HL-60 (cell line): ENCODE measurements at regions not wholly inside any gene's neighbourhood (a gene's known extent, or its start where the extent isn't known, plus 50 kb on each side); places are given as distances from the start of the nearest gene placed in this dataset.

Source experiments
- DNase-seq, 2 experiments: peaks; one replicate each; pipeline ENCODE4 v3.0.0-alpha.2; 2010 to 2020; ENCODE audit warnings: low read depth in 1 of 2, low spot score in 1 of 2
- H3K27ac ChIP-seq: fragments of 250-450 bp; sonication (Bioruptor Pico); replicated peaks from 2 replicates; pipeline ENCODE4 v1.5.1; 2020; ENCODE audit warnings: mild to moderate bottlenecking, moderate library complexity
- H3K27me3 ChIP-seq: fragments of 250-450 bp; sonication (Bioruptor Pico); 2 replicates; pipeline ENCODE4 v1.5.1; 2021; ENCODE audit warnings: mild to moderate bottlenecking, moderate library complexity; ENCODE audit not compliant: insufficient read depth, poor library complexity, severe bottlenecking
- H3K4me3 ChIP-seq: replicated peaks from 2 replicates; pipeline ENCODE4 v1.5.1; 2011; ENCODE audit warnings: mild to moderate bottlenecking, control low read depth, low read length; ENCODE audit not compliant: insufficient read depth
- GABPA ChIP-seq: IDR thresholded peaks from 2 replicates; pipeline ENCODE4 v1.6.1; 2012; ENCODE audit warnings: low read depth
- POLR2AphosphoS5 ChIP-seq: IDR thresholded peaks from 2 replicates; pipeline ENCODE4 v1.6.1; 2012; ENCODE audit warnings: low read depth
- REST ChIP-seq: IDR thresholded peaks from 2 replicates; pipeline ENCODE4 v1.6.1; 2012; ENCODE audit warnings: low read depth; ENCODE audit not compliant: insufficient replicate concordance
- SPI1 ChIP-seq: IDR thresholded peaks from 2 replicates; pipeline ENCODE4 v1.6.1; 2012; ENCODE audit warnings: low read depth, mild to moderate bottlenecking, borderline replicate concordance
- TF ChIP-seq, protein P1 (sequence below): IDR thresholded peaks from one replicate; pipeline ENCODE4 v1.5.1; 2011; ENCODE audit warnings: low read length, control low read depth, inconsistent platforms; ENCODE audit not compliant: insufficient read depth

DNA sequence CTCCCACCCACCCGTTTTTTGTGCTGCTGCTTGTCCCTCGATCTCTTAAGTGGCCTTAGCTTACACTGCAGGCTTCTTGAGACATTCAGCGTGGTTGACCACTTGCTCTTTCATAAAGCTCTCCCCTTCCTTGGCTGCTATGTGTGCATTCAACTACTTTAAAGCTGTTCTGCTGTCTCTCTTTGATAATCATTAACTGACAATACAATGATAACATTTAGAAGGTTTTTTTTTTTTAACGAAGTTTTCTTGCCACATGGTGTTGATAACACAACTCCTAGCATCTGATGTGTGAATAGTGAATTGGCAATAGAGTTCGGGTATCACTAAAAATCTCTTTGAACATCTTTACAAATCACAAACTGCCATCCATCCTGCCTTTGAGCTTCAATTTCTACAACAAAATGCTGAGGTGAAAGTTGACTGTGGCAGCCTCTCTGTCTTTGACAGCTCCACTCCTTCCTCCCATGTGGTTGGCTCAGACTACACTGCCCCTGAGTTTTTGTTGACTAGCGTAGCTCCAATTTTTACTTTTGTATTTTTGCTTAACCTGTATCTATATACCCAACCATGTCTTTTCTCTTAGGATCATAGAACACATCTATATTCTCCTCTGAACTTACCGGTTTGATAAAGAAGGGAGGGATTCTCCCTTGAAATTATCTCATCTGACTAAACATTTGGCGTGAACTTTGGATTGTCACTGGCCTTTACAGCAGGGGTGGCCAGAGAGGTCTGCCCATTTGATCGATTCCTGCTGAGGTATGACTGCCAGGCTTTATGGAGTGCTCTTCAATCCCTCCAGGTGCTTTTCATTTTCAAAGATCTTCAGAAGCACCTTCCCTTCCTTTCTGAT lies 409.4 kb upstream of the CD180 start:
- TF ChIP-seq POLR2AphosphoS5: no peak
- no peak for TF ChIP-seq REST
- TF ChIP-seq SPI1: no peak
- TF ChIP-seq, protein P1, sequence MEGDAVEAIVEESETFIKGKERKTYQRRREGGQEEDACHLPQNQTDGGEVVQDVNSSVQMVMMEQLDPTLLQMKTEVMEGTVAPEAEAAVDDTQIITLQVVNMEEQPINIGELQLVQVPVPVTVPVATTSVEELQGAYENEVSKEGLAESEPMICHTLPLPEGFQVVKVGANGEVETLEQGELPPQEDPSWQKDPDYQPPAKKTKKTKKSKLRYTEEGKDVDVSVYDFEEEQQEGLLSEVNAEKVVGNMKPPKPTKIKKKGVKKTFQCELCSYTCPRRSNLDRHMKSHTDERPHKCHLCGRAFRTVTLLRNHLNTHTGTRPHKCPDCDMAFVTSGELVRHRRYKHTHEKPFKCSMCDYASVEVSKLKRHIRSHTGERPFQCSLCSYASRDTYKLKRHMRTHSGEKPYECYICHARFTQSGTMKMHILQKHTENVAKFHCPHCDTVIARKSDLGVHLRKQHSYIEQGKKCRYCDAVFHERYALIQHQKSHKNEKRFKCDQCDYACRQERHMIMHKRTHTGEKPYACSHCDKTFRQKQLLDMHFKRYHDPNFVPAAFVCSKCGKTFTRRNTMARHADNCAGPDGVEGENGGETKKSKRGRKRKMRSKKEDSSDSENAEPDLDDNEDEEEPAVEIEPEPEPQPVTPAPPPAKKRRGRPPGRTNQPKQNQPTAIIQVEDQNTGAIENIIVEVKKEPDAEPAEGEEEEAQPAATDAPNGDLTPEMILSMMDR: no peak
- no peak for TF ChIP-seq GABPA
- no peak overlapping the region for H3K4me3 ChIP-seq
- no peak overlapping the region for H3K27ac ChIP-seq
- DNase-seq: no peak
- no peaks in the 10 kb centered on the region for H3K27me3 ChIP-seq

DNA sequence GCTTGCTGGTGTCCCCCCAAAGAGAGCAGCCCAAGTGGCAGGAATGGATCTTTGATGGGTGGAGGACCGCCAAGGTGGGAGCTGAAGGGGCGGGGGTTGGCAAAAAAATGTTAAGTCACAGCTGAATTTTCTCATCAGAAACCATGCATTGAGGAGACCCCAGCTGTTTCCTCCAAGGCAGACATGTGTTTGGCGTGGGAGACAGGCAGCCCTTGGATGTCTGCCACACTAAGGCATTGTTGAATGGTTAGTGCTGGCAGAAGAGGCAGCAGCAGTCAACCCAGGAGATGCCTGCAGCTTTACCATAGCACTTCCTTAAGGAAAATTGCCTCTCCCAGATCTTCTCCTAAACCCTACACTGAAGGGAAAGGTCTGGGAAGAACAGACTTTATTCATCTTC lies 394.9 kb upstream of the CD180 start:
- no peak for DNase-seq
- H3K27ac ChIP-seq: no peak overlapping the region
- TF ChIP-seq, protein P1: no peak
- TF ChIP-seq GABPA (no peak), SPI1 (no peak), POLR2AphosphoS5 (no peak), REST (no peak)
- no peak overlapping the region for H3K4me3 ChIP-seq
- no peaks in the 10 kb centered on the region for H3K27me3 ChIP-seq

DNA sequence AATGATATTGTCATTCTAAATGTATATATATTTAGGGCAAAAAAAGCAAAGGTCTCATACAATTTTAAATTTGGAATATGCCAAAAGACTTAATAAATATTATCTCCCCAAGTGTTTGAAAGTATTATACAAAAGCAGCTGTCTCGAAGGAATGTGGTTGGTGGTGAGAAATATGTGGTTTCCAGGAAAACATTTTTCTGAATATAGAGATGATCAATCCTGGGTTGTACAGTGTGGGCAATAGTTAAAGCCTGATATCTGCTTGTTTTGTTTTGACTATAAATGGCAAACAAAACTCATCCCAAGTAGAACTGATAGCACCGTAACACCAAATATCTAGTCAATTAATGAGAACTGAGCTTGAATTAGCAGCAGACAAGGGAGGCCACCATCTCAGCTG lies 391.8 kb upstream of the CD180 start:
- no peak overlapping the region for H3K4me3 ChIP-seq
- no peak overlapping the region for H3K27ac ChIP-seq
- no peaks in the 10 kb centered on the region for H3K27me3 ChIP-seq
- no peak for DNase-seq
- no peak for TF ChIP-seq POLR2AphosphoS5
- TF ChIP-seq GABPA: no peak
- TF ChIP-seq REST: no peak
- TF ChIP-seq SPI1: no peak
- TF ChIP-seq, protein P1: no peak
